Vagina (tissue), 2 donors: ENCODE measurements at regions not wholly inside any gene's neighbourhood (a gene's known extent, or its start where the extent isn't known, plus 50 kb on each side); places are given as distances from the start of the nearest gene placed in this dataset.

Source experiments
- DNase-seq, 2 donors: peaks; one replicate each; pipeline ENCODE4 v3.0.0-alpha.2; 2017; ENCODE audit errors: extremely low spot score in 2 of 2
- H3K27ac ChIP-seq: fragments of 200-600 bp; sonication (generic); one replicate; pipeline ENCODE4 v1.5.1; 2019
- H3K27me3 ChIP-seq: fragments of 200-600 bp; sonication (generic); one replicate; pipeline ENCODE4 v1.5.1; 2019
- H3K36me3 ChIP-seq, 2 donors: fragments of 200-600 bp; sonication (generic); one replicate each; pipeline ENCODE4 v1.5.1; 2017 to 2019
- H3K4me1 ChIP-seq: fragments of 200-600 bp; sonication (generic); one replicate; pipeline ENCODE4 v1.5.1; 2019
- H3K4me3 ChIP-seq, 2 donors: fragments of 200-600 bp; sonication (generic); 1 replicate in 1 of 2; 2 replicates in 1 of 2; pipeline ENCODE4 v1.5.1; 2016 to 2019
- H3K9me3 ChIP-seq: fragments of 200-600 bp; sonication (generic); one replicate; pipeline ENCODE4 v1.5.1; 2019
- POLR2A ChIP-seq, 2 donors: fragments of 450-650 bp; IDR thresholded peaks; one replicate each; pipeline ENCODE4 v1.6.1; 2017; ENCODE audit warnings: antibody characterized with exemption in 2 of 2, mild to moderate bottlenecking in 2 of 2, moderate library complexity in 2 of 2
- POLR2AphosphoS5 ChIP-seq, 2 donors: sonication (generic); formaldehyde crosslinking; IDR thresholded peaks; one replicate each; pipeline ENCODE4 v1.9.0; 2017; ENCODE audit warnings: antibody characterized with exemption in 2 of 2, mild to moderate bottlenecking in 2 of 2, low read depth in 1 of 2; ENCODE audit not compliant: insufficient read depth in 1 of 2
- intact Hi-C: fragments of 100-400 bp; cut with DNase I; formaldehyde crosslinking; loops from one replicate; pipeline ENCODE4 v1.15.1; 2023
- TF ChIP-seq, protein P1 (sequence below), 3 experiments: fragments of 450-650 bp in 2 of 3; fragments of 200-600 bp in 1 of 3; sonication (generic) in 1 of 3; IDR thresholded peaks; one replicate each; pipeline ENCODE4 v1.5.1; 2017 to 2019; ENCODE audit warnings: antibody characterized with exemption in 3 of 3, mild to moderate bottlenecking in 2 of 3, moderate library complexity in 2 of 3

DNA sequence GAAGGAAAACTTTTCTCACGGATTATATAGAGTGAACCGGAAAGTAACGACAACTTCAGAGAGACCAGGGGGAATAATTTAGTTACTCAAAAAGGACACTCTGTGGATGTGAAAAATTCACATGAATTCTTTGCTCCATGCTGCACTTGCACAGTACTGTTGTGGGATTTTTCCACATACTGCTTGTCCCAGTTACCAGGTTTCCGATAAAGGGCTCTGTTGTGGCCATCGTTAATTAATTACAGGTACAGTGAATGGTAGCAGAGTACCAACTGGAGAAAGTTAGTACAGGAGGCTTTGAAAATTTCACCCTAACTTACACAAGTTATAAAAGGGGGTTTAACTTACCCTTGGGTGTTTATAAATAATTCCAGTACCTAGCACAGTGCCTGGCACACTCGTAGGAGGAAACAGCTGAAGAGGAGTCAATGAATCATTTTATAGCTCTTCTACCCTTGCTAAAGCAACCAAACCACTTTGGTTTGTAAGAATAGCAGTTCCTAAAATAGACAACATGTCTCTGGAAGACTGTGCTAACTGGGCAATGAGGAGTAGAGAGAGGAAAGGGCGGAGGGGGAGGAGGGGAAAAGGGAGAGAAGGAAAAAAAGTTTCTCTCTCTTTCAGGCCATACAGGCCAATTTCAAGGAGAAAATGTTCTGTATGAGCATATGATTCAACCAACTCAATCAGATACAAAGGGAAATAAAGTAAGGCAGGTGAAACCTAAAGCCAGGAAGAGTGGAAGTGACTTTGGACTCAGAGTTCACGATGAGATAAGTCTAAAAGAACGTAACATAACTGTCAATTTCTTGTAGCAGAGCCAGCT lies 98.3 kb upstream of the MAGI3 start:
- H3K9me3 ChIP-seq, result no peaks in the 10 kb centered on the region
- no peak overlapping the region for H3K4me3 ChIP-seq
- intact Hi-C loops, result no loop called here
- H3K4me1 ChIP-seq, result no peaks in the 10 kb centered on the region
- no peaks in the 10 kb centered on the region for H3K27me3 ChIP-seq
- H3K36me3 ChIP-seq, result no peaks in the 10 kb centered on the region
- TF ChIP-seq, protein P1, sequence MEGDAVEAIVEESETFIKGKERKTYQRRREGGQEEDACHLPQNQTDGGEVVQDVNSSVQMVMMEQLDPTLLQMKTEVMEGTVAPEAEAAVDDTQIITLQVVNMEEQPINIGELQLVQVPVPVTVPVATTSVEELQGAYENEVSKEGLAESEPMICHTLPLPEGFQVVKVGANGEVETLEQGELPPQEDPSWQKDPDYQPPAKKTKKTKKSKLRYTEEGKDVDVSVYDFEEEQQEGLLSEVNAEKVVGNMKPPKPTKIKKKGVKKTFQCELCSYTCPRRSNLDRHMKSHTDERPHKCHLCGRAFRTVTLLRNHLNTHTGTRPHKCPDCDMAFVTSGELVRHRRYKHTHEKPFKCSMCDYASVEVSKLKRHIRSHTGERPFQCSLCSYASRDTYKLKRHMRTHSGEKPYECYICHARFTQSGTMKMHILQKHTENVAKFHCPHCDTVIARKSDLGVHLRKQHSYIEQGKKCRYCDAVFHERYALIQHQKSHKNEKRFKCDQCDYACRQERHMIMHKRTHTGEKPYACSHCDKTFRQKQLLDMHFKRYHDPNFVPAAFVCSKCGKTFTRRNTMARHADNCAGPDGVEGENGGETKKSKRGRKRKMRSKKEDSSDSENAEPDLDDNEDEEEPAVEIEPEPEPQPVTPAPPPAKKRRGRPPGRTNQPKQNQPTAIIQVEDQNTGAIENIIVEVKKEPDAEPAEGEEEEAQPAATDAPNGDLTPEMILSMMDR (IDR thresholded peaks at IDR 0.05), result no peak
- TF ChIP-seq POLR2A (IDR thresholded peaks at IDR 0.05) (no peak), POLR2AphosphoS5 (IDR thresholded peaks at IDR 0.05; ENCODE audit: insufficient read depth in 1 of 2, low read depth in 1 of 2) (no peak)
- no peak overlapping the region for H3K27ac ChIP-seq
- DNase-seq, result no peak

GRCh38 chr1:113292603-113293255 lies 97.6 kb upstream of the MAGI3 start:
- Histone ChIP-seq H3K4me1 (no peaks in the 10 kb centered on the region), H3K4me3 (no peak overlapping the region), H3K27me3 (no peaks in the 10 kb centered on the region), H3K9me3 (no peaks in the 10 kb centered on the region), H3K27ac (no peak overlapping the region), H3K36me3 (no peaks in the 10 kb centered on the region)
- intact Hi-C loops, result no loop called here
- no peak for DNase-seq
- TF ChIP-seq POLR2AphosphoS5 (IDR thresholded peaks at IDR 0.05; ENCODE audit: insufficient read depth in 1 of 2, low read depth in 1 of 2), result no peak
- TF ChIP-seq, protein P1 (IDR thresholded peaks at IDR 0.05), result no peak
- no peak for TF ChIP-seq POLR2A (IDR thresholded peaks at IDR 0.05)

GRCh38 chr1:113293256-113293626 lies 97.1 kb upstream of the MAGI3 start:
- no peaks in the 10 kb centered on the region for H3K4me1 ChIP-seq
- H3K4me3 ChIP-seq, result no peak overlapping the region
- no peak overlapping the region for H3K27ac ChIP-seq
- no peaks in the 10 kb centered on the region for H3K9me3 ChIP-seq
- DNase-seq, result no peak
- TF ChIP-seq POLR2A (IDR thresholded peaks at IDR 0.05) (no peak), POLR2AphosphoS5 (IDR thresholded peaks at IDR 0.05; ENCODE audit: insufficient read depth in 1 of 2, low read depth in 1 of 2) (no peak)
- TF ChIP-seq, protein P1 (IDR thresholded peaks at IDR 0.05), result no peak
- H3K27me3 ChIP-seq, result no peaks in the 10 kb centered on the region
- intact Hi-C loops, result no loop called here
- no peaks in the 10 kb centered on the region for H3K36me3 ChIP-seq

GRCh38 chr1:113297749-113298148 lies 92.6 kb upstream of the MAGI3 start:
- intact Hi-C loops, result no loop called here
- no peaks in the 10 kb centered on the region for H3K9me3 ChIP-seq
- TF ChIP-seq, protein P1 (IDR thresholded peaks at IDR 0.05), result no peak
- TF ChIP-seq POLR2AphosphoS5 (IDR thresholded peaks at IDR 0.05; ENCODE audit: insufficient read depth in 1 of 2, low read depth in 1 of 2), result no peak
- no peak for TF ChIP-seq POLR2A (IDR thresholded peaks at IDR 0.05)

GRCh38 chr1:113298941-113299340 lies 91.4 kb upstream of the MAGI3 start:
- DNase-seq, result no peak
- no peak overlapping the region for H3K4me3 ChIP-seq
- H3K9me3 ChIP-seq, result no peaks in the 10 kb centered on the region
- intact Hi-C loops, result no loop called here
- no peak overlapping the region for H3K27ac ChIP-seq
- H3K27me3 ChIP-seq, result no peaks in the 10 kb centered on the region
- TF ChIP-seq POLR2AphosphoS5 (IDR thresholded peaks at IDR 0.05; ENCODE audit: insufficient read depth in 1 of 2, low read depth in 1 of 2) (no peak), POLR2A (IDR thresholded peaks at IDR 0.05) (no peak)
- TF ChIP-seq, protein P1 (IDR thresholded peaks at IDR 0.05), result no peak
- H3K36me3 ChIP-seq, result no peaks in the 10 kb centered on the region
- no peaks in the 10 kb centered on the region for H3K4me1 ChIP-seq

More at GRCh38 chr1:113297749-113298148, 92.6 kb upstream of the MAGI3 start:
- no peak for DNase-seq
- Histone ChIP-seq H3K36me3 (no peaks in the 10 kb centered on the region), H3K27me3 (no peaks in the 10 kb centered on the region), H3K27ac (no peak overlapping the region), H3K4me3 (no peak overlapping the region), H3K4me1 (no peaks in the 10 kb centered on the region)
